IMR-90 (cell line): ENCODE measurements at regions not wholly inside any gene's neighbourhood (a gene's known extent, or its start where the extent isn't known, plus 50 kb on each side); places are given as distances from the start of the nearest gene placed in this dataset.
A peak's percentile ranks its signal among the peaks of the same experiment; 100 is the strongest.

ENCODE experiments used
- ATAC-seq: fragments of 200-7000 bp; cut with Tn5 transposase; 2 replicates; pipeline ENCODE4 v1.9.1; 2020; ENCODE audit warnings: low read depth, mild to moderate bottlenecking, moderate library complexity
- BruUV-seq: library from RNA; stranded (reverse); fragments of 400-500 nt; replicated peaks from 2 replicates; lab custom pipeline; 2021; lab: Mats Ljungman, UMichigan
- CTCF ChIA-PET: fragments of 300-600 bp; formaldehyde crosslinking; extraction: SDS; loops from one replicate; lab custom pipeline; 2021; ENCODE audit warnings: antibody characterized with exemption; lab: Yijun Ruan, JAX
- POLR2A ChIA-PET: fragments of 300-600 bp; sonication (Branson Sonifier 250); formaldehyde crosslinking; loops from one replicate; lab custom pipeline; 2022; ENCODE audit warnings: antibody characterized with exemption; ENCODE audit not compliant: unreplicated experiment; lab: Charles Lee
- DNase-seq: peaks from one replicate; pipeline ENCODE4 v3.0.0; 2013
- H2AFZ ChIP-seq: replicated peaks from 2 replicates; pipeline ENCODE3; 2013; ENCODE audit warnings: low read length, mild to moderate bottlenecking; ENCODE audit not compliant: poor library complexity
- H2AK5ac ChIP-seq: 2 replicates; pipeline ENCODE4 v1.6.1; 2013; ENCODE audit warnings: low read depth, low read length, inconsistent platforms
- H2AK9ac ChIP-seq: replicated peaks from 2 replicates; pipeline ENCODE3; 2013; ENCODE audit warnings: mild to moderate bottlenecking, low read depth, low read length, moderate library complexity; ENCODE audit not compliant: poor library complexity
- H2BK120ac ChIP-seq: 2 replicates; pipeline ENCODE4 v1.6.1; 2013; ENCODE audit warnings: low read depth, low read length, inconsistent platforms
- H2BK15ac ChIP-seq: 3 replicates; pipeline ENCODE4 v1.6.1; 2013; ENCODE audit warnings: low read depth, low read length, inconsistent platforms
- H2BK20ac ChIP-seq: 2 replicates; pipeline ENCODE4 v1.6.1; 2013; ENCODE audit warnings: low read depth, mild to moderate bottlenecking, inconsistent platforms, low read length, moderate library complexity
- H2BK5ac ChIP-seq: 2 replicates; pipeline ENCODE4 v1.6.1; 2013; ENCODE audit warnings: mild to moderate bottlenecking, low read depth, low read length, inconsistent platforms; ENCODE audit not compliant: poor library complexity, severe bottlenecking
- H3K14ac ChIP-seq: replicated peaks from 2 replicates; pipeline ENCODE4 v1.6.1; 2013; ENCODE audit warnings: low read depth, low read length, inconsistent platforms
- H3K18ac ChIP-seq: 2 replicates; pipeline ENCODE4 v1.6.1; 2013; ENCODE audit warnings: low read depth, low read length, control low read depth
- H3K23ac ChIP-seq: 2 replicates; pipeline ENCODE4 v1.6.1; 2013; ENCODE audit warnings: low read depth, low read length, inconsistent platforms
- H3K27ac ChIP-seq: 2 replicates; pipeline ENCODE4 v1.5.1; 2013; ENCODE audit warnings: mild to moderate bottlenecking, control low read depth, low read length; ENCODE audit not compliant: insufficient read depth
- H3K27me3 ChIP-seq: 2 replicates; pipeline ENCODE4 v1.6.1; 2013; ENCODE audit warnings: low read length; ENCODE audit not compliant: control insufficient read depth, insufficient read depth
- H3K36me3 ChIP-seq: 2 replicates; pipeline ENCODE4 v1.6.1; 2013; ENCODE audit warnings: low read length, mixed read lengths; ENCODE audit not compliant: control insufficient read depth, insufficient read depth
- H3K4ac ChIP-seq: 2 replicates; pipeline ENCODE4 v1.6.1; 2013; ENCODE audit warnings: low read depth, low read length, inconsistent platforms
- H3K4me1 ChIP-seq: 2 replicates; pipeline ENCODE4 v1.6.1; 2013; ENCODE audit warnings: low read length, mixed read lengths; ENCODE audit not compliant: control insufficient read depth, insufficient read depth
- H3K4me2 ChIP-seq: 2 replicates; pipeline ENCODE4 v1.6.1; 2013; ENCODE audit warnings: low read depth, mild to moderate bottlenecking, control low read depth, low read length, moderate library complexity
- H3K4me3 ChIP-seq: 2 replicates; pipeline ENCODE4 v1.5.1; 2013; ENCODE audit warnings: low read depth, mild to moderate bottlenecking, control low read depth, low read length, moderate library complexity; ENCODE audit not compliant: insufficient read depth
- H3K56ac ChIP-seq: 2 replicates; pipeline ENCODE4 v1.6.1; 2013; ENCODE audit warnings: low read length, inconsistent platforms; ENCODE audit not compliant: insufficient read depth; ENCODE audit errors: extremely low read depth
- H3K79me1 ChIP-seq, 2 experiments: 2 replicates each; pipeline ENCODE4 v1.6.1; 2013; ENCODE audit warnings: low read length in 2 of 2, inconsistent platforms in 1 of 2, low read depth in 1 of 2
- H3K9ac ChIP-seq: 2 replicates; pipeline ENCODE4 v1.6.1; 2013; ENCODE audit warnings: low read depth, low read length, control low read depth
- H3K9me1 ChIP-seq: 2 replicates; pipeline ENCODE4 v1.6.1; 2013; ENCODE audit warnings: low read length, inconsistent platforms; ENCODE audit not compliant: insufficient read depth
- H3K9me3 ChIP-seq: 2 replicates; pipeline ENCODE4 v1.6.1; 2013; ENCODE audit warnings: low read length; ENCODE audit not compliant: control insufficient read depth, insufficient read depth
- H4K20me1 ChIP-seq: 2 replicates; pipeline ENCODE4 v1.6.1; 2013; ENCODE audit warnings: low read length, inconsistent platforms; ENCODE audit not compliant: insufficient read depth
- H4K5ac ChIP-seq: 2 replicates; pipeline ENCODE4 v1.6.1; 2013; ENCODE audit warnings: mild to moderate bottlenecking, low read depth, low read length, control low read depth
- H4K8ac ChIP-seq, 2 experiments: 2 replicates each; pipeline ENCODE4 v1.6.1; 2013; ENCODE audit warnings: low read depth in 2 of 2, low read length in 2 of 2, control low read depth in 1 of 2, inconsistent platforms in 1 of 2
- H4K91ac ChIP-seq: 2 replicates; pipeline ENCODE4 v1.6.1; 2013; ENCODE audit warnings: low read depth, low read length, inconsistent platforms; ENCODE audit not compliant: insufficient read depth
- MAZ ChIP-seq: IDR thresholded peaks from 2 replicates; pipeline ENCODE4 v1.6.1; 2012; ENCODE audit warnings: low read depth, mild to moderate bottlenecking, low read length, improper control_type of control experiment, moderate library complexity, borderline replicate concordance
- POLR2A ChIP-seq: IDR thresholded peaks from 2 replicates; pipeline ENCODE4 v1.6.1; 2012; ENCODE audit warnings: mild to moderate bottlenecking, low read depth, low read length
- SMC3 ChIP-seq: fragments of 150-350 bp; IDR thresholded peaks from 2 replicates; pipeline ENCODE4 v1.6.1; 2016; ENCODE audit warnings: low read depth, mild to moderate bottlenecking, antibody characterized with exemption, low read length, moderate library complexity
- WGBS, 2 experiments: methylation state at CpG; one replicate each; pipeline versions ENCODE4 v1.1.5 to v1.1.7; 2013; ENCODE audit warnings: missing lambda C conversion rate in 2 of 2; ENCODE audit not compliant: insufficient read length in 1 of 2; ENCODE audit errors: extremely low coverage in 2 of 2; 5-methylcytosine and 5-hydroxymethylcytosine counted together
- dilution Hi-C: fragments of 300-500 bp; cut with HindIII; formaldehyde crosslinking; loops from one replicate; pipeline ENCODE4 v1.14.3; 2018; ENCODE audit warnings: low sequenced_read_pairs; ENCODE audit not compliant: unreplicated experiment
- in situ Hi-C: fragments of 300-500 bp; cut with MboI; formaldehyde crosslinking; loops from 3 replicates; pipeline ENCODE4 v1.14.3; 2019; ENCODE audit warnings: low sequenced_read_pairs, inconsistent platforms, mixed read lengths
- intact Hi-C: fragments of 100-400 bp; cut with micrococcal nuclease; formaldehyde crosslinking; loops from 2 replicates; pipeline ENCODE4 v1.10.0; 2022
- TF ChIP-seq, protein P1 (sequence below): conservative IDR thresholded peaks from 2 replicates; pipeline ENCODE4 v1.5.1; 2012; ENCODE audit warnings: mild to moderate bottlenecking, low read depth, low read length, improper control_type of control experiment

DNA sequence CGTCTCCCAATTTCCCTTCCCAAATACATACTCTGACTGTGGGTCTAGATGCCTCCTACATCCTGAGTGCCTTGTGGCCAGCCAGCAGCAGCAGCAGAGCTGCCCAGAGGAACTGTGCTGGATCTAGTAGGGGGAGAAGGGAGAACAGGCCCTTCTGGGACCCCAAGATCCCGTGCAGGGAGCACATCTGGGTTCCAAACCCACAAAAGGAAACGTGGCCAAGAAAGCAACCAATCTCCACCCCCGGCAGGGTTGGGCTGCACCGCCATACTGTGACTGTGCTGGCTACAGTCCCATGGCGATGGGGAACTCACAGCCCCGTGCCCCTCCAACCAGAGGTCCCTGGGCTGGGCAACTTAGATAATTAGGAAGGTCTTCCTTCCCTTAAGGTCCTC lies 86.3 kb downstream of the PPCDC start:
- no peaks in the 10 kb centered on the region for H3K9me3 ChIP-seq
- H3K27ac ChIP-seq = no peak overlapping the region
- H2BK15ac ChIP-seq = no peak overlapping the region; the same call in 2 of the 3 replicates
- intact Hi-C loops = no loop called here
- H2BK20ac ChIP-seq = no peak overlapping the region
- H2AFZ ChIP-seq = no peak overlapping the region
- no peak overlapping the region for H4K8ac ChIP-seq
- no peak overlapping the region for H4K91ac ChIP-seq
- H3K36me3 ChIP-seq = no peaks in the 10 kb centered on the region
- H2AK5ac ChIP-seq = 0 out of 2 replicates have a peak overlapping the region, but pooled peaks have one; percentile 24
- peaks cover 8% of the 10 kb centered on the region for H3K27me3 ChIP-seq
- H3K79me1 ChIP-seq = no peaks in the 10 kb centered on the region
- TF ChIP-seq, protein P1, sequence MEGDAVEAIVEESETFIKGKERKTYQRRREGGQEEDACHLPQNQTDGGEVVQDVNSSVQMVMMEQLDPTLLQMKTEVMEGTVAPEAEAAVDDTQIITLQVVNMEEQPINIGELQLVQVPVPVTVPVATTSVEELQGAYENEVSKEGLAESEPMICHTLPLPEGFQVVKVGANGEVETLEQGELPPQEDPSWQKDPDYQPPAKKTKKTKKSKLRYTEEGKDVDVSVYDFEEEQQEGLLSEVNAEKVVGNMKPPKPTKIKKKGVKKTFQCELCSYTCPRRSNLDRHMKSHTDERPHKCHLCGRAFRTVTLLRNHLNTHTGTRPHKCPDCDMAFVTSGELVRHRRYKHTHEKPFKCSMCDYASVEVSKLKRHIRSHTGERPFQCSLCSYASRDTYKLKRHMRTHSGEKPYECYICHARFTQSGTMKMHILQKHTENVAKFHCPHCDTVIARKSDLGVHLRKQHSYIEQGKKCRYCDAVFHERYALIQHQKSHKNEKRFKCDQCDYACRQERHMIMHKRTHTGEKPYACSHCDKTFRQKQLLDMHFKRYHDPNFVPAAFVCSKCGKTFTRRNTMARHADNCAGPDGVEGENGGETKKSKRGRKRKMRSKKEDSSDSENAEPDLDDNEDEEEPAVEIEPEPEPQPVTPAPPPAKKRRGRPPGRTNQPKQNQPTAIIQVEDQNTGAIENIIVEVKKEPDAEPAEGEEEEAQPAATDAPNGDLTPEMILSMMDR = no peak
- no peak for TF ChIP-seq POLR2A
- TF ChIP-seq MAZ = no peak
- TF ChIP-seq SMC3 = no peak
- peaks cover 15% of the 10 kb centered on the region for H3K9me1 ChIP-seq
- no peak overlapping the region for H3K4me3 ChIP-seq
- no peak overlapping the region for H3K4me2 ChIP-seq
- in situ Hi-C loops = no loop called here
- no peak overlapping the region for H2BK5ac ChIP-seq
- H2AK9ac ChIP-seq = no peak overlapping the region
- dilution Hi-C loops = no loop called here
- H3K4me1 ChIP-seq = peaks cover 9% of the 10 kb centered on the region
- POLR2A ChIA-PET = no interaction called here
- no peak overlapping the region for H3K9ac ChIP-seq
- H4K5ac ChIP-seq = no peak overlapping the region
- CTCF ChIA-PET = no interaction called here
- ATAC-seq = no peak
- 100% methylated on average over 1 of the region's 7 CpGs; no CpG with 5 or more reads in 1 of the 2 experiments for WGBS, 2 experiments
- no peak overlapping the region for H3K23ac ChIP-seq
- no peak overlapping the region for H3K56ac ChIP-seq
- no peak overlapping the region for H2BK120ac ChIP-seq
- no peak for DNase-seq
- H4K20me1 ChIP-seq = peaks cover 6% of the 10 kb centered on the region
- H3K14ac ChIP-seq = no peak overlapping the region
- H3K18ac ChIP-seq = no peak overlapping the region
- H3K4ac ChIP-seq = no peak overlapping the region
- no TSS peak for BruUV-seq
